ENCODE measurements at regions not wholly inside any gene's neighbourhood (a gene's known extent, or its start where the extent isn't known, plus 50 kb on each side); places are given as distances from the start of the nearest gene placed in this dataset.

DNA sequence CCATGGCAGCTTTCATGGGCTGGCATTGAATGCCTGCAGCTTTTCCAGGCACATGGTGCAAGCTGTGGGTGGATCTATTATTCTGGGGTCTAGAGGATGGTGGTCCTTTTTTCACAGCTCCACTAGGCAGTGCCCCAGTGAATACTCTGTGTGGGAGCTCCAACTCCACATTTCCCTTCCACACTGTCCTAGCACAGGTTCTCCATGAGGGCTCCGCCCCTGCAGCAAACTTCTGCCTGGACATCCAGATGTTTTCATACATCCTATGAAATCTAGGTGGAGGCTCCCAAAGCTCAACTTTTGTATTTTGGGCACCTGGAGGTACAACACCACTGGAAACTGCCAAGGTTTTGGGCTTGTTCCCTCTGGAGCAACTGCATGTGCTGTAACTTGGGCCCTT, 450.6 kb downstream of the LMO7 start:
- TF ChIP-seq, protein P1, sequence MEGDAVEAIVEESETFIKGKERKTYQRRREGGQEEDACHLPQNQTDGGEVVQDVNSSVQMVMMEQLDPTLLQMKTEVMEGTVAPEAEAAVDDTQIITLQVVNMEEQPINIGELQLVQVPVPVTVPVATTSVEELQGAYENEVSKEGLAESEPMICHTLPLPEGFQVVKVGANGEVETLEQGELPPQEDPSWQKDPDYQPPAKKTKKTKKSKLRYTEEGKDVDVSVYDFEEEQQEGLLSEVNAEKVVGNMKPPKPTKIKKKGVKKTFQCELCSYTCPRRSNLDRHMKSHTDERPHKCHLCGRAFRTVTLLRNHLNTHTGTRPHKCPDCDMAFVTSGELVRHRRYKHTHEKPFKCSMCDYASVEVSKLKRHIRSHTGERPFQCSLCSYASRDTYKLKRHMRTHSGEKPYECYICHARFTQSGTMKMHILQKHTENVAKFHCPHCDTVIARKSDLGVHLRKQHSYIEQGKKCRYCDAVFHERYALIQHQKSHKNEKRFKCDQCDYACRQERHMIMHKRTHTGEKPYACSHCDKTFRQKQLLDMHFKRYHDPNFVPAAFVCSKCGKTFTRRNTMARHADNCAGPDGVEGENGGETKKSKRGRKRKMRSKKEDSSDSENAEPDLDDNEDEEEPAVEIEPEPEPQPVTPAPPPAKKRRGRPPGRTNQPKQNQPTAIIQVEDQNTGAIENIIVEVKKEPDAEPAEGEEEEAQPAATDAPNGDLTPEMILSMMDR (IDR thresholded peaks at IDR 0.05; ENCODE audit: control extremely low read depth in 1 of 3, insufficient read depth in 1 of 3, low read depth in 1 of 3, low read length in 3 of 3): no peak
- TF ChIP-seq FOSL1 (IDR thresholded peaks at IDR 0.05; ENCODE audit: insufficient read depth, low read depth, low read length) (no peak), SUZ12 (IDR thresholded peaks at IDR 0.05; ENCODE audit: low read length) (no peak), POLR2A (IDR thresholded peaks at IDR 0.05; ENCODE audit: control extremely low read depth in 1 of 2, low read depth in 2 of 2, low read length in 2 of 2) (no peak), POLR2AphosphoS5 (IDR thresholded peaks at IDR 0.05; ENCODE audit: low read depth, low read length) (no peak)

Measured in H1 (cell line).